HCEC 1CT (cell line): ENCODE measurements at regions not wholly inside any gene's neighbourhood (a gene's known extent, or its start where the extent isn't known, plus 50 kb on each side); places are given as distances from the start of the nearest gene placed in this dataset.

ENCODE experiments used
- DNase-seq: peaks from one replicate; pipeline ENCODE4 v3.0.0-alpha.2; 2017

DNA sequence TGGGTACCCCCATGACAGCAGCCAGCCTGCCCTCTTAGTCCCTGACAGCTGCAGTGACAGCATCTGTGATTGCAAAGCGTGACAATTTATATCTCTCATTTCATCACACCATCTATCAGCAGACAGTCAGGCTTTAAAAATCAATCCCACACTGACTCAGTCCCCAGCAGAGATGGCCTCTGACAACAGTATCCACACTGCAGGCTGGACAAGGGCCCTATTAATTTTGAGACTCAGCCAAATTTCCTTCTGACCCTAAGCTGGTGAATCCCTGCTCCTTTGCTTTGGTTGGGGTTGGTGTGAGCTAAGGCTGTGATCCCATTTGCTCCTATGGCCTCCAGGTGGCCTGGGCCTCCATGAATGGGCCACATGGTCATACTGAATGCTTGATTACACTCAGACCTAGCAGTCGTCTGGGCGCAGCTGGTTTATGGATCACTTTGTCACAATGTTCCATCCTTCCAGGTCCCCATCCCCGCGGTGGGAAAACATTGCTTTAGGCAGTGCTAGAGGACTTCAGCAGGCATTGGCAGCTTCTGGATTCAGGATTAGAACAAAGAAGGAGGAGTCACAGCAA is 68.2 kb upstream of the B3GAT1 start:
- DNase-seq = no peak

DNA sequence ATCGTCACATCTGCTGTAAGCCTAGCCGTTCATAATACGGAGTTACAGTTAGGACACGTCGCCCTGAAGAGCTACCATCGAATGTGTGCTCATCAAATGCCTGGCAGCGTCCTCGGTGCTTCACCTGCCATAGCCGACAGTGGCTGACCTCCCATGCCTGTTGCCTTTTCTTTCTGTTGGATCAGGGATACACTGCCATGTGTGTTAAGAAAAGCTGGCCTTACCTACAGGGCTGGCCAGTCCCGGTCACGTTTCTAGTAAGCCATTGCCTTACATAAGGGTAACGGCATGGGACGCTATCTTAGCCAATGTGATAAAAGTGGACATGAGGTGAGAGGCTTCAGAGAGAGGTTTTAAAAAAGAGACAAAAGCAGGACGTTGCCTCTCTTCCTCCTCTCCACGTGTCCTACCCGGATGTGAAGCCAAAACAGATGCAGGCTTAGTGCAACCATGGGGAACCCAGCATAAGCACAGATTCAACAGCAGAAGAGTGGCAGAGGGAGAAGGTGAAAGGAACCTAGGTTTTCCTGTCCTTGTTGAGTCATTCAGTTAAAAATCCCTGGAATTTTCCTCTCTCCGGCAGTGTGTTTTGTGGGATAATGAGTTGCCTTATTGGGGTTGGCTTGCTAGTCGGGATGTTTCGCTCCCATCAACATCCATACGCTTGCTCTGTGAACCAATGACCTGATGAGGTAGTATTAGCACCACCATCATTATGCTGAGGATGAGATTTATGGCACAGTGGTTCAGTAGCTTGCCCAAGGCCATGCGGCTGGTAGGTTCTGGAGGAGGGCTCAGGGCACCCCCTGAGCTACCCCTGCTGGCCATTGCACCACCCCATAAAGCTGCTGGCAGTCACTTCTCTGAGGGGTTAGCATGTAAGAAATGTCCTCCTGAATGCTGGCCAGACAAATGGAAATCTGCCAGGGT is 67.4 kb upstream of the B3GAT1 start:
- DNase-seq = no peak

DNA sequence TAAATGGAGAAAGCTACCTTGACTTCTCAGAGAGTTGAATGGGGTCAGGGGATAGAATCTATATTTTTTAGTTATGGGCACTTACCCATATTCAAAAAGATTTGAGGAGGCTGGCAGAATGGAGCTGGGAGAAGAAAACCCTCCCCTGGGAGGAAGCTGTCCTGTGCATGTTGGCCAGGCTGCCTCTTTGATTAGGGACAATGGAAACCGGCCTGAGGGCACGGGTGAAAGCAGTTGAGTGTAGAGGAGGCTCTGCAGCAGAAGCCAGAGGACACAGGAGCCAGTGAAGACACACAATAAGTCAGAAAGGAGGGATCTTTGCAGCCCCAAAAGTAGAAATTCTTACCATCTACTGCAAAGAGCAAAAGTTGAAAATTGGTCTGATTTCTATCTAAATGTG is 66.6 kb upstream of the B3GAT1 start:
- no peak for DNase-seq

DNA sequence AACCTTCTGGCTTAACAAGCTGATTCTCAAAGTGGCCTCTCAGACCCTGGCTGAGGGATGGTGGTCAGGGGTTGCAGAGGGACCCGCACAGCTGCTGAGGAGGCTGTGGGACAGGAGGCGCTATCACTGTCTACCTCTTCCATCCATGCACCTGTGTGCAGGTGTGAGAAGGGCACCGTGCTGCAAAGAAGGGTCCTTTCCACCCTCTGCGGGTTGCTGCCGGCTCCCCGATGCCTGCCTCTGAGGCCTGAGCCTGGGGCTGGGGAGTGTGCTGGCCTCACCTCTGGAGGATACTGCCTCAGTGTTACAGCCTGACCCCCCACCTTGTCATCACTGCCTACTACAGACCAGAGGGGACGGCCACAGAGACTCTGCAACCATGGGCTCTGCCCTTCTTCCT is 66.1 kb upstream of the B3GAT1 start:
- no peak for DNase-seq

DNA sequence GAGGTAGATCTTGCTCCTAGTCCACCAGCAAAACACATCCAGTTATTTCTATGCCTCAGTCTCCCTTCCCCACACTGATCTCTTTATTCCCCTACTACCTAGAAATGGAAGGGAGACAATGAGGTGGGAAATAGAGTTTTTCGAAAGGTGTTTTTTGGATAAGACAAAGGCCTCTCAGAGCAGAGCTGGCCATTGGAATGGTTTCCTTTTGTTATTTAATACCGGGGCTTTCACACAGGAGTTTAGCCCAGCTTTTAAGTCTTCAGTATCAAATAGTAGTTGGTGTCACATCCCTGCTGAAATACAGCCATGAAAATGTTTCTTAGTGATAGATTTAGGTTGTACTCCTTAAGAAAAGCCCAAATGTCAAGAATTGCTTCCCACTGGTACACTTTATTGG is 65.4 kb upstream of the B3GAT1 start:
- DNase-seq = no peak

DNA sequence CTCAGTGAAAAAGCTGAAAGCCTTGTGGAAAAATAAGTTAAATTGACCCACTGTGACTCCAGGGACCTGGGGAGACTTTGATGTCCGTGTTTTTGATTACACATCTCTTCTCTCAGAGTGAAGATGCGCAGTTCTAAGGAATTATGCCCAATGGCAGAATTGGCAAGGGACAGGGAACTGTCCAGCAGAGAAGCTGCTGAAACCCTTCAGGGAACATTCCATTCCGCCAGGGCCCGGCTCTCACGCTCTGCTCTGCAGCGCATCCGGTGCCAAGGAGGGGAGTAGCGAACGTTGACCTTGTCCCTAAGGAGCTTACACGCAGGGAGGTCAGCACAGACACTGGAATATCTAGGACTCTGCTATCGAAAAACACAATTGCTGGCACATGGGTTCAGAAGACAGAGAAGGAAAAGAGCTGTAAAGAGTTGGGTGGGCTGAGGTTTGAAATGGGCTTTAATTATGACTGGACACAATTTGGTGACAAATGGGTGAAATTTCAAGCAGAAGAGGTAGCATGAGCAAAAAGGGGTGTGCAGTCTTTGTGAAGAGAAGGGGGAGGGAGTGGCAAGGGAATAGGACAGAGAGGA is 64.5 kb upstream of the B3GAT1 start:
- DNase-seq = no peak

DNA sequence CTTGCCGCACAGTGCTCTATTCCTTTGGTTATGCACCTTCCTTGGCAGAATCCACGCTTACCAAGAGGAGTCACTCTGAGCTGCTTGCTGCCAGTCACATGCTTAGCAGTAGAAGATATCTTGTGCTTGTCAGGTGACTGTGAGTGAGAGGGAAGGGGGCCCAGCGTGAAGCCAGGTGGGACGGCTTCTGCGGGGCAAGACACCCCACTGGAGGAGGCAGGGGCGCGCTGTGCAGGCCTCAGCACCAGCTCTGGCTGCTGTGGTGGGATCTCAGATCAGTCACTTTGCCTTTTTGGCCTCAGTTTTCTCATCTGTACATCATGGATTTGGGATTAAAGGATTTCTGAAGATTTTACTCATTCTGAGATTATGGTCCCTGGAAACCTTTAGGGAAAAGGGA is 63.9 kb upstream of the B3GAT1 start:
- no peak for DNase-seq

DNA sequence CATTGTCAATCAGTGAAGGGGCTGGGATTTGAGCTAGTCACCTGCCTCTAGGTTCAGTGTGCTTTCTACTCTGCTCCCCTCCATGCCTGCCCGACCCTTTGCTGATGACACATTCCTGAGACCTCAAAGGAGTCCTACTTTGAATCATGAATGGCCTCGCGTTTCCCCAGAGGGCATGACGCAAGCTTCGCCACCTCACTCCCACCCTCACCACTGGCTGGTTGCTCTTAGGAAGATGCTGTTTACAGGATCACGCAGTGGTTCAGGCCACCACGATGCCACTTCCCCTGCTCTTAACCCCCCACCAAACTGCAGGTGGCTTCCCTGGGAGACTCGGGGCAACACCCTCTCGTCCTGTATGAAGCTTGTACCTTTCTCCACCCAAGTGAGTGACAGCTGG is 62.9 kb upstream of the B3GAT1 start:
- no peak for DNase-seq

DNA sequence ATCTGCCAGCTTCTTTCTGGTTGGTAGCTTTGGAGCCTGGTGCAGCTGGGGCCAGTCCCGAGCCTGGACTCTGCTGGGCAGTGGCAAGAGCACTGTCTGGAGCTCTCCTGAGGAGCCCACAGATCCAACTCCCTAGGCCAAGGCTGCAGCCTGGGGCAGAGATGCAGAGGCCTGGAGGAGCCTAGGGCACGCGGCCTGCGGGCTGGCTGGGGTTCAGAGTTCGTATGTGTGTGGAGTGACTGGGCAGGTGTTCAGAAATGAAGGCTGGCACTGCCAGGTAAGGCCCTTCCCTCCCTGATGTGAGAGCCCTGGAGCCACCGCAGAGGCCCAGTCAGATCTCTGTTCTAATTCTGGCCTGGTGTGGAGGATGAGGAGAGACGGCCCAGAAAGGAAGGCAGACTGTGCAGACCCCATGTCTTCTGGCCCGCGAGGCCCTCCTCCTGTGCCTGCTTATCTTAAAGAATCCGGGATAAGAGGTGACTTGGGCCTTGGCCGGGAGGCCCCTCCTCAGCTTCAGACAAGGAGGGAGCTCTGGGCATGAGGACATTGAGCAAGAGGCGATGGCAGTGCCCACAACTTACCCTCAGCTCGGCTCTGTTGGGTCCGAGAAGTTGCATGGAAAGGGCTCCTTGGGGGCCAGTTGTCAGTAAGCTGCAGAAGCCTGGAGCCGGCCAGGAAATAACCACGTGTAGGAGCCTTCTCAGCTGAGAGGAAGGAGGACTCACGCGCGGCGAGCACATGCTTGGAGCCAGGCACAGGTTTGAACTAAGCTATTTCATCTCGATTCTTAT is 62.2 kb upstream of the B3GAT1 start:
- no peak for DNase-seq

DNA sequence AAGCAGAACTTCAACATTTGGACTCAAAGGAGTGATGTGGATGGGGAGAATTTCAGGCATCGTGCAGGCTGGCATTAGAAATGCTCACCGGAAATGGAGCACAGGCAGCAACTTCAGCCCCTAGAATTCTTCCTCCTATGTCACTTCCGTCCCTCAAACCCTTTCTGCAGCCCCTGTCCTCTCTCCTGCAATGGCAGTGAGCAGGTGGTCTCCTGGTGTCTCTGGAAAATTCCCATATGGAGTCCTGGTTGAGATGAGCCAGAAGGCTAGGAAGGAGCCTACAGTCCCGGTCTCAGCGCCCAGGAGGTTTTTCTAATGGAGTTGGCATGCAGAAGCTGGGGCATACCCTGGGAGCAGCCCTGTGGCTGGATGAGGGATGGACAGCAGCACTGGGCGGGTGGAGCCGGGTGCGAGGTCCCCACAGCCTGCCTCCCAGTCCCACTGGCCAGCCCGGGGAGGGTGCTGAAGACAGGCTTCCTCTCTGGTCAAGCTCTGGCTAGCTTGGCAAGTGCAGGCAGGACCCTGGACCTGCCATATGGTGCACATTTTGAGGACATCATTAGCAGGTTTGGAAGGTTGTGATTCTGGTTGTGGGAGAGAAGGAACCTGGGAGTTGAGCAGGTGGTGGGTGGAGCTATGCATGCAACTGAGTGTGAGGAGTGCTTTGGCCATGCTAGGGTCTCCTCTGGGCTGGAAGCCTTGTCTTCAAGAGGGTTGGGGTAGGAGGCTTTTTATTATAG is 59.8 kb upstream of the B3GAT1 start:
- no peak for DNase-seq

DNA sequence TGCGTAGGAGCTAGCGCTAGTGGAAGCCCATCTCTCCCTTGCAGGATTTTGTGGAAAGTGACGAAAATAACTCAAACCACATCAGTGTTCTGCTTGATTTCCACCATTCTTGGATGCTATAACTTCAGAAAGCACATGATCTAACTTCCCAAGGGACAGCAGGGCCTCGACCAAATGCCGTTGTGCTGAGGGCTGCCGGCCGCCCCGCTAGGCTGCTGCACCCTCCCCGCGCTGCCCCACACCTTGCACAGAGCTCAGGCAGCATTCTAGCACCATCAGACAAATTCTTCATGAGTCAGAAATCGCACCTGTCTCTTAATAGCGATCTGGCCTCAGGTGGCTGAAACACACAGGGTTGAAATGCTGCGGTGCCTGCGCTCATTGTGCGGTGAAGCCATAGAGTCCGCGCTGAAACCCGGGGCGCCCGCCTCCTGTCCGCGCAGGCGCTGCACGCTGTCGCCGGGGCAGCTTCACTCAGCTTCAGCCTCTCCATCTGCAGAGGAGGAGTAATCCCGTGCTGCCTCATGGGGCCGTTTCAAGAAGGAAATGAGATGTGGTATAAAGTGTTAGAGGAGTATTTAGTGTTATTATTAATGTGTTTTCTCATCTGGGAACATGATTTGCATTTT is 59.2 kb upstream of the B3GAT1 start:
- no peak for DNase-seq

DNA sequence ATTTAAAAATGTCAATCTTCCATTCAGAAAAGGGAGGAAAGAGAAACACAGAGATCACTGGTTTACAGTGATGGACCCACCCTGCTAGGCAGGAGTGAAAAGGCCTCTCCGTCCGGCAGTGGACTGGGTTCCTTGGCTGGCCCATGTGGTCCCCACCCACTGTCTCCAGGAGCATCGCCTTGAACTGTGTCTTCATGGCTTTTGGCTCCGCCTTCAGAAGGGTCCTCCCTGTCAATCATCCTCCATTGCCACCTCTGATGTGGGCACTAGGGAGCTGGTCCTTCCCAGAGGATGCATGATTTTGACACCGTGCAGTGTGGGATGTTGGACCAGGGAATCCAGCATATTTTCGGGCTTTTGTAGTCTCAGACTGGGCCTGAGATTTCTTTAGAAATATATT is 58.2 kb upstream of the B3GAT1 start:
- DNase-seq = no peak

DNA sequence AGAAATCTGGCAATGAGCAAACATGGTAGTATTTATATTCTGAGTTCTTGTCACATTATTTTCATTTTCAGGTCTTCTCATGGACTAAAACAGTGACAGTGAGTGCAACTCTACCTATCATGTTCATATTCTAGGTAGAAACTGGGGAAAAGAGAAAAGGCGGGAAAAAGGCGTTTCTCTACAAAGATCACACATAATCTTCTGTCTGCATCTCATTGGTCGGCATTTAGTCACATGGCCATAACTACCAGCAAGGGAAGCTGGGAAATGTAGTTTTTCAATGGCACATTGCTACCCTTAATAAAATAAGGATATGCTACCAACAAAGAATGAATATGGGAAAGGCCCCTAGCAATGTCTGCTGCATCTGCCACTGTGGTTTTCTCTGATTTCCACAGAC is 57.6 kb upstream of the B3GAT1 start:
- no peak for DNase-seq

DNA sequence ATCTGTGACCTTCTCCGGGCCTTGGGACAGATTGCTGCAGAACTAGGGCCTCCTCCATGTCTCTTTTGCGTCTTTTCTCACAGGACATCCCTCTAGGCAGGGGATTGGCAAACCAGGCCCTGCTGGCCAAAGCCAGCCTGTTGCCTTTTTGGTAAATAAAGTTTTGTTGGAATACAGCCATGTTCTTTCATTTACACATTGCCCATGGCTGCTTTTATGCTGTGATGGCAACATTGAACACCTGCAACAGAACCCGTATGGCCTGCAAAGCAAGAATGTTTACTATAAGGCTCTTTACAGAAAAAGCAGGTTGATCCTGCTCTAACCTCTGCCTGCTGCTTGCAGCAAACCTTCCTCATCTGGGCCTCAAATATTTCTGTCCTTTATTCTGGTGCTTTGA is 56.8 kb upstream of the B3GAT1 start:
- no peak for DNase-seq

DNA sequence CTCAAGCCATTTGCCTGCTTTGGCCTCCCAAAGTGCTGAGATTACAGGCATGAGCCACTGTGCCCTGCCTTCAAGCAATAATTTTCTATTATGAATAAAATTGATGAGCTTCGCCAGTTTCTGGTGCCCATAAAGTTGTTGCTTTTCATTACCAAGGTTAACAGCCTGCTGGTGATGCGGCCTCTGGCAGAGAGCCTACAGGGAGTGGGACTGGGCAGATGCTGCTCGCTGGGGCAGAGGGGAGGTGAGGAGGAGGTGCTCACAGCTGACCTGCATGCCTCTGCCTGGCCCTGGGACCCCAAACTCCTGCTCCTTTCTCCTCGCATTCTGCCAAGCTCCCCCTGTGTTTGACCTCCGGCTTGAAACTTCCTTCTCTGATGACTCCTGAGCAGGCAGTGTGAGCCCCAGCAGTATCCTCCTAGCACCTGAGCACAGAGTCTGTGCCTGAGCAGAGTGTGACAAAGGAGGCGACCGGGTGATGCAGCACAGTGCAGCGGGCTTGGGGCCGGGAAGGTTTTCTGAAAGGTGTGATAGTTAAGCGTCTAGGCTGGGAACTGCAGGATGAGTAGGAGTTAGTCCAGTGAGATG is 56.1 kb upstream of the B3GAT1 start:
- DNase-seq = no peak

DNA sequence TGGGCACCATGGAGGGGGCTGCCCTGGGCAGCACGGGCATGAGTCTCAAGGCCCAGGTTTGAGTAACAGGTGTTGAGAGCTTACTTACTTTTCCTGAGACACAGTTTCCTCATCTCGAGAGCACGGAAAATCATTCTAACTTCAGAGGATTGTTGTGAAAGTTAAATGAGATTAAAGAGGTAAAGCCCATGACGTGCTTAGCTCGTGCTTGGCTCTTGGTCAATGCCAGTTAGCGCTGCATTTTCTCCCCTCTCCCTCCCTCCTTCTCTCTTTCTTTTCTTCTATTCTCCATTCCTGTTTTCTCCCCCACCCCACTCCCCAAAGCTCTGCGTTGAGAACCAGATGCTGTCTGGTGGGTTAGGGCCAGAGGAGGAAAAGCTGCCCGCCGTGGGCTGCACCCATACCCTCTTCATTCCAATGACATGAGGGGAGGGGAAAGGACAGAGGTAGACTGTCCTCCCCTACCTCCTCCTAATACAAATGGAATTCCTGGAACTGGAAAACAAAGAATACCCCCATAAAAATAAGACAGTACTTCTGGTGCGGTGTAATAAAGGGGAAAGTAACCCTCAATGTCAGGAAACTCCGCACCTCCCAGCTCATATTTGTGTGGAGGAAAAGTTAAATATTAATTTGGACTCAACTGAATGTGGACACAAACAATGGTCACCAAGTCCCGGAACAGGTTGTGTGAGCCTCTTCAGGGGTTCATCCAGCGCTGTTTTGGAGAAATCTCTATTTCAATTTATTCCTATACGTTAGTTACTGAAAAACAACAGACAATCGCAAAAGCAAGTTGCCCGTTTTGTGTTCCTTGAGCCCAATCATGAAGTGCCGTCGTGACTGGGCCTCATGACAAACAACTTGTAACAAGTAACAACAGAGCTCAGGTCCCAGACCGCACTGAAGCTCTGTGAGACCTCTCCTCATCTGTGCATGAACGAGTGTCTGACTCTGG is 54.8 kb upstream of the B3GAT1 start:
- DNase-seq = no peak

DNA sequence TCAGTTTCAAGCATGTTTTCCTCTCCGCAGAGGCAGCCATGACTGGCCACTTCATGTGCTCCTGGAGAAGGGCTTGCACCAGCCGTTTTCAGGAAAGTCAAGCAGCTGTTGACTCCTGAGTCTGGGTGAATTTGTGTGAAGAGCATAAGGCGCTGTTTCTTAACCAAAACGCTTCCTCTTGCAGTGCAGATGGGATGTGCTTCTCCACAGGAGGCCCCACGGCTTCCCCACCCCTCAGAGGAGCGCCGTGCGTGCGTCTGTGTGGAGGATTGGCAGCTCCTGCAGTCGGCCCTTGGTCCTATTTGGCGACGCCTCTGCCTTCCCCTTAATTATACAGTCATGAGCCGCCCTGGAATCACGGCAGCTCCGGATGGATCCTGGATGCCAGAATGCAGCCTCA is 54.1 kb upstream of the B3GAT1 start:
- DNase-seq = no peak

DNA sequence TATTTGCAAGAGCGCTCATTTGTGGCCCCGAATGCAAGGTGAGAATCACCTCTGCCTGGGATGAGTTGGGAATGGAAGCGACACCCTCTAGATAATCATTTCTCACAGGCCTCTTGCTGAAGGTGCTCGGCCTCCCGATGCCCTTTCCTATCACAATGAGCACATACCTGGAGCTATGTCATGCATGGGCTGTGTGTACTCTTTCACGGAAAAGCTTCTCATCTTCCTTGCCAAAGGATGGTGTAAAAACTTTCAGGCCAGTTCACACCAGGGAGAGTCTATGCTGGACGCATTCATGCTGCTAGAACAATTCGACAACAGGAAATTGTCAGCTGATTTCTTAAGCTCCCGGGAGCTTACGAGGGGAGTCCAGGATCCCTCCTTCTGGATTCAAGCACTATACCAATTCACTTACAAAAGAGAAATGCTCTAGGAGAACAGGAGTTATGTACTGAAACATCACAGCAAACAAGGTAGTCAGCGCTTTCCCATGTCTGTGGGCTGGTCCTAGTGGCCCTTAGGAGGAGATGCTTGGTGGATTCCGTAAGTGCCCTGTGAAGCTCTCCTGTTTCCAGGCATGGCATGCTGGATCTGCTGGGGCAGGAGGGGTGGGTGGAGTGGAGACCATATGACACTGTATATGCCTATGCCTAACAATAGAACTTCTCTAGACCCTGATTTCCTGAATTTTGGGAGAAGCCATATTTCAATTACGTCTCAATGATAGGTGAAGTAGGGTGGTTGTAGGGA is 53.1 kb upstream of the B3GAT1 start:
- no peak for DNase-seq

DNA sequence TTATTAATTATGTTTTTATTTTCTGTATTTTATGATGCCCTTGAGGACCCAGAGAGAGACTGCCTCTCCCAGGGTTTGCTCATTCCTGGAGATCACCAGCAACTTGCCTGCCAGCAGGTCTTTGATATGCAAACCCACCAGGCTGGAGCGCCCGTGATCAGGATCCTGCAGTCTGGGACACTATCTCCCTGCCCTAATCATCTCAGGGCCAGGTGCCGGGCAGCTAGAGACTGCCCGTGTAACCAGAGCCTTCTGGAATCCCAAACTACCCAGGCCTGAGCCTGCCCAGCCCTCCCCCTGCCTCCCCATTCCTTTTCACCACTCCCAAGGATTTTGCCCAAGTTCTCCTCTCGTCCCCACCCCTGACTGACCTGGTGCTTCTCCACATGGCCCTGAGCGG is 52.2 kb upstream of the B3GAT1 start:
- DNase-seq = no peak

DNA sequence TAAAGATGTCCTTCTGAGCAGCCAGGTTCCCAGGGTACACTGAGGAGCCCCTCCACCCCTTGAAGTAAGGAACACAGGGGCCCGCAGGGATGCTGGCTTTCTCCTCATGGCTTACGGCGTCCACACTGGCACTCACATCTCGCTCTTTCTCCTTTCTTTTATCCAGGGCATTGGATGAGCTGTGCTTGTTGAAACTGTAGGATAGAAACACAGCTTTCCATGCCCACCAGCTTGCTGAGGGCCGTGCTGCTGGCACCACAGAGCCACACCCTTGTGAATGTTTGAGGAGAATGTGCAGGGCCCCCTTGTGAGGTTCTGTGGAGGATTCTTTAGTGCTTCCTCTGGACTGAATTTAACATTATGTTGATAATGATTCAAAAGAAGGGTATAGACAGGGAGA is 51.7 kb upstream of the B3GAT1 start:
- no peak for DNase-seq
